ENCODE measurements at regions not wholly inside any gene's neighbourhood (a gene's known extent, or its start where the extent isn't known, plus 50 kb on each side); places are given as distances from the start of the nearest gene placed in this dataset.
A peak's percentile ranks its signal among the peaks of the same experiment; 100 is the strongest.

DNA sequence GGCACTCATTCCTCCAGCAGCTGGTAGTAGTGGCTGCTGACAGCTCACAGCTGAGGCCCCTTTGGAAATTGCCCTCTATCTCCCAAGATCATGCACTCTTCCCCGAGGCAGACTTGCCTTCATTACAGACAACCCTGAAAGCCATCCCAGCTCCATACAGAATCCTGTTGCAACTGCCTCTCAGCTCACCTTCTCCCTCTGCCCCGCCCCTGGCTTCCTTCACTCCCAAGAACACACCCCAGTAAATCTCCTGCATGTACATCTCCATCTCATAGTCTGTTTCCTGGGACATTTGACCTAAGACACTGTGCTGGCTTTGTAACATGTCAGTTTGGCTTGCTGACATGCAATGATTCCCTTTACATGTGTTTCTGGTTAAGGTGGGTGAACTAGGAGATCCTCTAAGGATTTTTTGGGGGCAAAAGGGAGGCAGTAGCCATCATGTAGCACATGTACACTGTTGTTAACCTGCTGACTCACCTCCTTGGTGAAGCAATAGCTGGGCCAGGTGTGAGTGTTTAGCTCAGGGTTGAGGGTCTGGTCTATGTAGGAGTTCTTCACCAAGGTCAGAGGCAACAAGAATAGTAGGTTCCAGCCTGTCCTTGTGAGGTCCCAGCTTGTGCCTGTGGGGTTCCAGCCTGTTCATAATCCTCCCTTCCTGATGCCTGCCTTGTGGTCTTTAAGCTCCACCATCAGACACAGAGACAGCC lies 179.6 kb downstream of the CSNK2A3 start:
- no peak for DNase-seq

DNA sequence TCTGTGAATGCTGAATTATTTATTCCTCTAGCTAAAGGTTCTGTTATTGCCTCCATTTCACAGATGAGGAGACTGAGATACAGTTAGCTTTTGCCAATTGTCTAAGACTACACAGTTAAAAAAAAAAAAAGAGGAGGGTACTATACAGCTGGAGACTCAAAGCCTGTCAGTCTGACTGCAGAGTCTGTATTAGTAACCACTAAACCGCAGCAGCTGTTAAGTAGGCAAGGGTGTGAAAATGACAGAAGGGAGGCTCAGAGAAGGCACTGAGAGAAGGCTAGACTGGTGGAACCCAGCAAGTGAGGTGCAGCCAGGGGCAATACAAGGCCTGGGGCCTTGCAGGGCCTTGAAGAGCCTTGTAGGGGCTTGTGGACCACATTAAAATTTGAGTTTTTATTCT lies 181.2 kb downstream of the CSNK2A3 start:
- no peak for DNase-seq

DNA sequence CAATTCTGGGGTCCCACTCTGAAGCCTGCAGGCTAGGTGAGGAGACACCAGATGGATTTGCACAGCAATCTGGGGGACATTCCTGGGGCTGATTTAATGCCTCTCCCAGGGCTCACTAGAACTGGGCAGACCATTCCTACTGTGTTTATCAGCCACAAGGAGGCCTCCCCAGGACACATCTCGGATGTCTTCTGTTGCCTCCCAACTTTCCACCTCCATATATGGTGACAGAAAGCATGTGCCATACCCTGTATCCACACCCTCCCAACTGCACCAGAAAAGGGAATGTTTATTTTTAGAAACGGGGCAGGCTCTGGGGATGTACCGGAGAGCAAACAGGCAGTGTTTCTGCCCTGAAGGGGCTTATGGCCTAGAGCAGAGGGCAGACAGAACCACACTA lies 181.8 kb downstream of the CSNK2A3 start:
- no peak for DNase-seq

DNA sequence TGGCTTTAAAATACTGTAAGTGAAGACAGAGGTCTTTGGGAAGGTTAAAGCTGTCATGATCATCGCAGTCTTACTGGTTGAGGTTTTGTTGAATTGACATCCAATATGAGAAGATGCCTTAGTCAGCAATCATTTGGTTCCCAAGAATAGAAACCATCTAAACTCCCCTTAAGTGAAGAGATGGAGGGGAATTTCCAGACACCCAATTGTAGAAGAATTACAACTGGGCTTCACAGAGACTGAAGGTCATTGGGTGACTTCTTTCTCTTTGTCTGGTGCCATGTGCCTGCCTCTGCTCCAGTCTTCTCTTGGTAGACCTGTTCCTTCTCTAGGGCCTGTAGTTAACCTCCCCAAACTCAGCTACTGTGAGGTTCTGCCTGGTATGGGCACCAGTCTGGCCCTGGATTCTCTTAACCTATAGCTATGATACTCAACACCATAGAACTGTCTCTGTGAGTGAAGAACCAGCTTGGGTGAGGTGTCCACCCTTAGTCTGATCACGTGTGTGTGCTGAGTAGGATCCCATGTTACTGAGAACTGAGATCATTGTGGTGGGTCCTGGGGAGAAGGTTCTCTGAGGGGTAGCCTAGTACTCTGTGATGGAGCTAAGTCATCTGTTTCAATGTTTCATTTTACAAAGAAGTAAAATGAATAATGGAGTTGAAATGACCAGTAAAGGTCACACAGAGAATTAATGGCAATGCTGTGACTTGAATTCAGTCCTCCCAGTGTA lies 182.5 kb downstream of the CSNK2A3 start:
- DNase-seq: no peak

DNA sequence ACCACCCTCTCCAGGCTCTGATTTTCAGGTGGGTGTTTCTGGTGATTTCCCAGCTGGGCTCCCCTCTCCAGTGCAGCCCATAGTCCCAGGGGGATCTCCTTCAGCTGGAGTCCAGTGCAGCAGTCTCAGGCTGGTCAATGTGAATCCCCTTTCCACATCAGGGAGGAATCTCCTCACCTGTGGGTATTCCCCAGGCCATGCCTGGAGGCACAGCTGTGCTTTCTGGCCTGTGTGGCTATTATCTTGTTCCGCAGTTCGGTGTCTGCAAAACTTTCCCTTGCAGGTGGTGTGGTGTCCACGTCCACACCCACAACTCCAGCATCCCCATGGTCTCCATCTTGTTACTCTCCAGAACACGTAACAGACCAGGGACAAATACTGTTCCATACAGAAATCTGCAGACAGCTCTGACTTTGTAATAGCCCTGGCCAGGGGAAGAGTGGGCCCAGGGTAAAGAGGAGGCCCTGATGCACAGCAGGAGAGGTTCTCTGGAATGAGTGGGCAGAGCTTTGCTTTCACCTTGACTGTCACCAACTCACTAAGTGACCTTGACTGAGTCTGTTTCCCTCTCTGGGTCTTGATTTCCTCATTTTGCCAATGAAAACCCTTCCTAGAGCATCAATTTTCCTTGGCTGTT lies 183.2 kb downstream of the CSNK2A3 start:
- DNase-seq: no peak

DNA sequence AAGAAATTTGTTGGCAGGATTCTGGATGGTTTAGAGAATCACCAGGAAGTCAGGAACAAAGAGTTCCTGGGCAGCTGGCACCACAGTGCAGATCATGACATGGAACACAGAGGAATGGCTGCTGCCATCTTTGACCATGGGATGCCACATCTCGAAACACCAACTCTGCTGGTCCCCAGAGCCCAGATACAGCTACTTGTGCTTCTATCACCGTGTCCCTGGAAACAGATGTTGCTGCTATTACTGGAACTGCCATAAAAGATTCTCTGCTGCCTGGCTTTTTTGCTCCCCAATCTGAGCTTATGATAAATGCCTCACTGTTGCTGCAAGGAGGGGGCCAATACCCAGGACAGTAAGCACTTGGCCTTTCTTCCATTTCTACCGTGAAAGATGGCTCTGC lies 185.2 kb downstream of the CSNK2A3 start:
- DNase-seq: no peak

DNA sequence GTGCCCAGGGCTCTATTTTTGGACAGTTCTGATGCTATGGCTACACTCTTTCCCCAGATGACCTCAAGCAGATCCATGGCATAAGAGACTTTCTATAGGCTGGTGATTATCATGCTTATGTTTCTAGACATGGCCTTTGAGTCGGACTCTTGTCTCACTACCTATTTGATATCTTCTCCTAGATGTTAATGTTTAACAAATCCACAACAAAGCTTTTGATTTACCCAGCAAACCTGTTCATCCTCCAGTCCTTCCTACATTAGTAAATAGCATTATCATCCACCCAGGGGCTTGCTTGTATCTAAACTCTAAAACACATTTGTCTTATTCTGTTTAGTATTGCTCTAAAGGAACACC lies 188.7 kb downstream of the CSNK2A3 start:
- DNase-seq: no peak

DNA sequence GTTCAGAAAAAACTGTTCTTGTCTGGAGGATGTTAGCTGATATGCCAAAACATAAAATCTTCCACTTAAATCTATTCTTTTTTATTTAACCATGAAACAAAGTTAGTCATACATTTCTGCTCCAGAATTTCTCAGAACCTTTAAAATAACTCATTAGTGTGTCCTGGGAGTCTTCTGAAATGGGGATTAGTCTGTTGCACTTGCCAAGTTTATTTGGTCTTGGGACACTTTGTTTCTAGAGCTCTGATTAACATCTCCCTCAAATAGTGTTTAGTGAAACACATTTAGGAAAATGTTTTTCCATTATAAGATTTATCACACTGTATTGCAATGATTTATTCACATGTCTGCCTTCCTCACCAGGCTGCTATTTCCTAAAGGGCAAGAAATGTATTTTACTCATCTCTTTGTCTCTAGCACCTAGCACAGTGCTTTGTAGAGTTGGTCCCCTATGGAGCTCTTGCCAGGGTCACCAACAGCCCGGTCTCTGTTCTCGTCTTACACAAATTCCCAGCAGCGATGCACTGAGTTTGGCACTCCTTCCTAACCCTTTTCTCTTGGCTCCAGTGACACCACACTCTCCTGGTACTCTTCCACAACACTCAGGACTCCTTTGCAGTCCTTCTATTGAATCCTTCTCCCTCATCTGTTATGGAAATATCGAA lies 189.2 kb downstream of the CSNK2A3 start:
- no peak for DNase-seq

DNA sequence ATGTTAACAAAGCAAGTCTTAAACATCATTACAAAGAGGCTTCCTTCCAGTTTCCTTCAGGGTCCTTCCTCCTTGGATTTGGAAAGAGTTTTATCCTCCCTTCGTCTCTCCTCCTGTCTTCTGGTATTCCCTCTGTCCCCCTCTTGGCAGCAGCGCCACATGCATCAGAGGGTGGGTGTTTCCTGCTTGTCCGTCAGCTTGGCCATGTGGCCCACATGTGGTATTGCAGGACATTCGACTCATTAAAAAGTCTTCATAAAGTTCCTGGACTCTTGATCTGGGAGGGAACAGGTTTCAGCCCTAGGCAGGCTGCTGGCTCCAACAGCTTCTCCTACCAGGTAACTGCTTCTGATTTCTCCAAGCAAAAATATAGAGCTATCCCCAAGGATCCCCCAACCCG lies 189.8 kb downstream of the CSNK2A3 start:
- DNase-seq: no peak

DNA sequence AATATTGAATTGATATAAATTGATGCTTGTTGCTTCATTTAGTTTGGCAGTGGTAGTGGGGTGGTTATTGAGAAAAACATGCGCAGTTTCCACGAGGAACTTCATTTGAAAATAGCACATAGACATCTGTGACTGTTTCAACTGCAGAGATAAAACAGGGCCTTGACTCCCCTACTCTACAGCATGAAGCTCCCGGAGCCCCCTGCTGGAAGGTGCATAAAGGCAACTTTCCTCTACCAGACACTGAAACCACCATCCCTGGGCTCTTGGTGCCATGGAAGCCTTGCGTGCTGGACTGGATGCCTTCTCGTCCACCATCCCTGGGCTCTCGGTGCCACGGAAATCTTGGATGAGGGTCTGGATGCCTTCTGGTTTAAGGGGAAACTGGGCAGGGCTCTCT lies 195.9 kb downstream of the CSNK2A3 start:
- DNase-seq: no peak

DNA sequence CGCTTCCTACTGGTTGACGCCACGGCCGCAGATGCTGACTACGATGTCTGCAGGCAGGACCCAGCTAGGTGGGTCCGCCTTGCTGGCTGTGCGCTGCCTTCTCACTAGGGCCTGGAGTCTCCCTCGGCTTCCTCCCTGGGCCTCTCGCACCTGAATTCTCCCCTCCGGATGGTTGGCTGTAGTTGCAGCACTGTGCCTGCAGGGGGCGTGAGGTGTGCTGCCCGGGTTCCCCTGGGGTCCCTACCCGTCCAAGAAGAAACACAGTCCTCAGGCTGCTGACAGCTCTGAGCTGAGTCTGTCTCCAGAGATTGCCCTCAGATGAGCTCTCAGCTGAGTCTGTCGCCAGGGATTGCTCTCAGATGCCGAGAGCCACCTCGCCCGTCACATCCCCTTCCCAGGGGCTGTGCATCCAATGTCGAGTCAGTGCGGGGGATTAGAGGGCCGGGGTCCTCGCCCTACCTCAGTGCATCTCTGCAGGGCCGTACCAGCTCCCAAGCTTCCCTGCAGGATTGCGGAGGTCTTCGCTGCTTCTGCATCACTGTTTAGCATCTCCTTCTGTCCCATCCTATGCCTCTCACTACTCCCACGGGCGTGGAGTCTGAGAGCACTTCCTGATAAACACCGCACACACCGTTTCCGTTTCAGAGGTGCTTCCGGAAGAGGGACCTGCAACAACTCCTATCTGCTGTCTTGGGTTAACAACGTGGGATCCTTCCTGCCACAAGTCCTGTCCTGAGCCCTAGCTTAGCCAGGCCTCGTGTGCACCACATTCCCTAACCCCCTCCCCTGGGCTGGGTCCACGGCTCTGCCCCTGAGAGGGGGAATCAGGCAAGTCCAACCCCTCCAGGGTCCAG lies 196.9 kb downstream of the CSNK2A3 start:
- peak; percentile 61 for DNase-seq

DNA sequence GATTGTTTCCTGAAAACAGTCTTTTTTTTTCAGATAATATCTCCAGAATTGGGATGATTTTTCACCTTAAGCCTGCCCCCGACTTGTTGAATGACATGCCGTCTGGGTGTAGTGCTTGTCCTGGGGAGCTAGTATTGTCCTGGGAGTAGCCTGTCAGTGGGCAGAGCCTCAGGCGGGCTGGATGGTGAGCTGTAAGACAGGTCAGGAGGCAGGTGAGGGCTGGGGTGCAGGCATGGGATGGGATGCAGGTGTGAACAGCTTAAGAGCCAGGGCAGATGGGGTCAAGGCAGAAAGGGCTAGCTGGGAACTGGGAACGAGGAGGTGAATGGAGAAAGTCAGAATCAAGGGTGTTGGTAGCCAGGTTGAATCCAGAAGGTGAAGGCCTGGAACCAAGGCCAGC lies 200.2 kb downstream of the CSNK2A3 start:
- no peak for DNase-seq

DNA sequence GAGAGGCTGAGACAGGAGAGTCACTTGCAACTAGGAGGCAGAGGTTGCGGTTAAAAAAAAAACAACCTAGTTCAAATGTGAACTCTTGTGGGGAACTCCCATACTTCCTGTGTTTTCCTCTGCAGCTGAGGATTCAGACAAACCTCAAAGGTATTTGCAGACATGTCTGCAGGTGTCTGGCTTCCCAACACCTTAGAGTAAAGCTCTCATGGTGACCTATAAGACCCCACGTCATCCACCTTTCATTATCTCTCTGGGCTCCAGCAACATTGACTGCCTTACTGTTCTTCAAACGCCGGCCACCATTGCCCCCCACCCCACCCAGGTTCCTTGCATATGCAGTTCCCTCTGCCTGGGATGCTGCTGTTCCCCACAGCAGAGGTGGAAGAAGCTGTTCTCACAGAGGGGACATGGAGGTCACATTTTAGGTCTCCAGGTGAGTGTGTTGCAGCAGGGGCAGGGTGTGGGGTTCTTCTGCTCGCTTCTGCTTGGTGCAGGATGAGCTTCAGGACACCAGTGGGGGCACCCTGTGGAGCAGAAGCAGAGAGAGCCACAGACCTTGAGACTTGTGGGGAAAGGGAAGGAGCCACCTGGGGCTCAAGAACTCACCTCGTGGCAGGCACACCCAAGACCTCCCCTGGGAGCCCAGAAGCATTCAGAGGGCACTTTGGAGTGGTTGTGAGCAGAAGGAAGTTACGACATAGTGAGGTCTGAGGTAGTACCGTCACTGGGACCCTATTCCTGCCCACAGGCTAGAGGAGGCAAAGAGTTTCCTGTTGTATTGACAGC lies 203.2 kb downstream of the CSNK2A3 start:
- no peak for DNase-seq

DNA sequence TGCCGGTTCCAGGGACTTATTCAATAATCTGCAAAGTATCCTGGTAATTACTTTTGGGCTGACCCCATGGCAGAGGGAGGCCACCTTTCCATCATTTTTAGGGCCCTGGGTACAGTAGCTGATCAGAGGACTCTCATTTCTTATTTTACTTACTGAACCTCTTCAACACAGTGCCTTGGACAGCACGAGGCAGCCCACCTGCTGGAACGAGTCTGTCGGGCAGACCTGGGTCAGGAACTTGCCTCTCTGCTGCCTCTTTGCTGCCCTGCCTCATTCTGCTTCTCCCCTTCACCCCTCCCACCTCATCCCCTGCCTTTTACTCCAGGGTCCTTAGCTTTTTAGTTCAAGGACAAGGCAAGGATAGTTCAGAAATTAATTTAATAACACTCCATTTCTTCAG lies 204.5 kb downstream of the CSNK2A3 start:
- no peak for DNase-seq

DNA sequence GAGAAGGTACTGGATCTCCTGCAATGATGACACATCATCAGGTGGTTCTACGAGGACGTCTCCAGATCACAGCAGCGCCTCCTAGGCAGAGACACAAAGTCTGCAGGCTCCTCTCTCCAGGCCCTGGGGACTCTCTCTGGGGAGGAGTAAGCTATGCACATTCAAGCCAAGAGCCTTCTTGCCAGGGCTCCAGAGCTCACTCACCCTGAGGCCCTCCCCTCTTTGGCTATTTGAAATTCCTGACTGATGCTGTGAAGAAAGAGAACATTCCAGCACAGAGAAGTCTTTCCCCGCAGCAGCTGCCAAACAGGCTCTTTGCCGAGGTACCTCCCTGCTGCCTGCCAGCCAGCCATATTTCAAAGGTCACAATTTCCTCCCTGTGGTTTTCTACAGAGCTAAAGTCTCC lies 204.9 kb downstream of the CSNK2A3 start:
- no peak for DNase-seq

DNA sequence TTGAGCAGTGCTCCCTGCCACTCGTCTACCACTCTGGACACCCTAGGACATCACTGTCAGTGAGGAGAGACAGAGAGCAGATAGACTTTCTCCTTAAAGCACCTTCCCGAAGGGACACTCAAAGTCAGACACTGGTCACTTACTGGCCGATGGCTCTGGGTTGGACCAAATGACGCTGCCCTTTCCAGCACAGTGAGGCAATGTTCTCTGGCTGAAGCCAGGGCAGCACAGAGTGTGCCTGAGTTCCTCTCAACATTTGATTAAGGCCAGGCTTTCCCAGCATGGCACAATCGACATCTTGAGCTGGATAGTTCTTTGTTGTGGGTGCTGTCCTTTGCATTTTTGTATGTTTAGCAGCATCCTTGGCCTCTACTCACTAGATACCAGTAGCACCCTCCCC lies 206.2 kb downstream of the CSNK2A3 start:
- DNase-seq: no peak

DNA sequence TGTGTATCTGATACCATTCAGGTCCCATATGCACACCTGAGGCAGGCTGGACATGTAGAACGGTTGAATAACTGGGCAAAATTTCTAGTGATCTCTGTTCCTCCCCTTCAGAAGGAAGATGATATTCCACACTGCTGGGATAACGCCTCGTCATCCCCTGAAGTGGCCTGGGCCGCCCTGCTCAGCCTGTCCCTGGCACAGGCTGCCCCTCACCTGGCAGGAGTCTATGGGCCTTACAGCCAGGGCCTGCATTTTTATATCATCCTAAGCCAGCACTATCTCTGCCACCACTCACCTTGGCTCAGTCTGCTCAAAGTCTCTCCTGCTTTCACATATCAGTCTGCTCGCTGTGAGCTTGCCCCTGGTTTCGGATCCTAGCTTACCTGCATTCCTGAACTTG lies 209.2 kb downstream of the CSNK2A3 start:
- DNase-seq: no peak

DNA sequence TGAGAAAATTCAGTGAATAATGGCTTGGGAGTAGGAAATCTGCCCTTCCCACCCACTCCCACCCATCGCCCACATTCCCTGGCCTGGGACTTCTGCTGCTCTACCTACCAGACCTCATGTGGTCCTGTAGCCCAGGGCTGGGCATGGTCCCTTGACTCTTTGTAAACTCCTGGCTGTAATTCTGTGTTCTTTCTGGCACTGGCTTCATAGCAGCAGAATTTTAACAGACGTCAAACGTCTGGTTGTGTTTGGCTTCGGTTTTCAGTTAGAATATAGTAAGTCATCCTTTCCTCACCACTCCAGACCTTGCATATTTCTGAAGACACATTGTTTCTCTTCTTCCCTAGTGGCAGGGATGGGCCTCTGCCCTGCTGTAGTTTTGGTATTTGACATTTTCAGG lies 210.6 kb downstream of the CSNK2A3 start:
- no peak for DNase-seq

DNA sequence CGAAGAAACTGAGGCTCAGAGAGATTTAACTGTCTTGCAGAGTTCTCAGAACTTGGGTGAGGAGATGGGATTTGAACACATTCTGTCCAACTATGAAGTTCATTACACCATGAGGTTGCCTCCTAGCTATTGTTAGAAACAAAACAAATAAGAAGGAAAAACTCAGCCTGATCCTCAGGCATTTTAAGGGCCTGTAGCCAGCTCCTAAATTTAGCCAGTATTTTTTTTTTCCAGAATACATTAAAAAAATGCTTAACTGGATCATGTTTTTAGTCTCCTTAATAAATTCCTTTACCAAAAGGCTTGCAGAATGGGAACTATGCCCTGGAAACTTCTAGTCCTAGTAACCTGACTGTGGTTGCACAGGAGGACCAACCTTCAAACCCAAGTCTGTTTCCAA lies 212.0 kb downstream of the CSNK2A3 start:
- DNase-seq: no peak

DNA sequence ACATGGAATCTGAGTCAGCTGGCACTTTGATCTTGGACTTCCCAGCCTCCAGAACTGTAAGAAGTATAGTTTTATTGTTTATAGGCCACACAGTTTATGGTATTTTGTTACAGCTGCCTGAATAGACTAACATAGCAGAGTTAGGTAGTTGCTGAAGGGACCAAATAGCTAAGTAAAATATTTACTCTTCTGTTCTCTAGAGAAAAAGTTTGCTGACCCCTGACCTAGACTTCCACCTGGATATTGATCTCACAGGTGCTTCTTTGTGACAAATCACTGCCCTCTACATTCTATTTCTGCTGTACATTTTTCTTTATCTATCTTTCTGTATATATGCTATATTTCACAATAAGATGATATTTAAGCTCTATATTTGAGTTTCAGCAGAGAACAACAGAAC lies 212.5 kb downstream of the CSNK2A3 start:
- DNase-seq: no peak

DNA sequence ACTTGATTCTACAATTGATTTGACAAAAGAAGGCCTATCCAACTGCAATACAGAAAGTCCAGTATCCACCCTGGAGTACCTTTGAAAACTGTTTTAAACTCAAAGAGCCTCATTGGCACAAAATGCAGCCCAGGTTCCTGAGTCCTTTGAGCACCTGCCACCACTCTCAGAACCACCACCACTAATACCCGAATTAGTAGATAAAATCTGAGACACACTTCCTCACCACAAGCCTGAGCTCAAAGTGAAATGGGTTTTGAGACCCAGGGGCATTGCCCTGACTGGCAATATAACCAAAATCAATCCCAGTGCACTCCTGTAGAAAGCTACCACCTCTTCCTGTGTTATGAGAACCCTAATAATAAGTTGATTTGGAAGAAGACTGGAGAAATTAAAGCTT lies 215.7 kb downstream of the CSNK2A3 start:
- DNase-seq: no peak
